ENCODE measurements at regions not wholly inside any gene's neighbourhood (a gene's known extent, or its start where the extent isn't known, plus 50 kb on each side); places are given as distances from the start of the nearest gene placed in this dataset.
"Not testable (repeated sequence)": the region's sequence is repeated elsewhere in the genome, so short reads cannot be mapped to it uniquely, and the experiment has no call there.

DNA sequence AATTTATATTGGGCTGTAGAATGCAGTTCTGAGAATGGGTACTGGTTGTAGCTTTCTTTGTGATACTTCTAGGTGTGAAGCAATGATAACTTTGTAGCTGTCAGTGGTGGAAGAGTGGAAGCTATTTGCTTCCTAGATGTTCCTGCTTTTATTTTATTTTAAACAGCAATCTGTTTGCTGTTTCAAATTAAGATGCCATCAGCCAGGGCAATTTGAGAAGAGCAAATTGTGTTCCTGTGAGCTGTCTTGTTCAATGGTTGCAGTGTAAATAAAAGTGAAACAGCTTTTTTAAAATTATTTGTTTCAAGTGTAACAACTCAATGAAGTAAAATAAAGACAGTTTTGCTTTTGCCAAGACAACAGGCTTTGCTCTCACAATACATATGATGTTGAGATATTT lies 150.8 kb upstream of the TMEM229A start:
- intact Hi-C loops (cut with DNase I), result no loop called here
- DNase-seq, result no peak
- Histone ChIP-seq H3K27me3 (no peaks in the 10 kb centered on the region), H3K9me3 (no peaks in the 10 kb centered on the region), H3K4me3 (no peak overlapping the region), H3K27ac (no peak overlapping the region), H3K36me3 (no peaks in the 10 kb centered on the region), H3K4me1 (ENCODE audit: insufficient read depth) (no peaks in the 10 kb centered on the region)
- TF ChIP-seq, protein P1, sequence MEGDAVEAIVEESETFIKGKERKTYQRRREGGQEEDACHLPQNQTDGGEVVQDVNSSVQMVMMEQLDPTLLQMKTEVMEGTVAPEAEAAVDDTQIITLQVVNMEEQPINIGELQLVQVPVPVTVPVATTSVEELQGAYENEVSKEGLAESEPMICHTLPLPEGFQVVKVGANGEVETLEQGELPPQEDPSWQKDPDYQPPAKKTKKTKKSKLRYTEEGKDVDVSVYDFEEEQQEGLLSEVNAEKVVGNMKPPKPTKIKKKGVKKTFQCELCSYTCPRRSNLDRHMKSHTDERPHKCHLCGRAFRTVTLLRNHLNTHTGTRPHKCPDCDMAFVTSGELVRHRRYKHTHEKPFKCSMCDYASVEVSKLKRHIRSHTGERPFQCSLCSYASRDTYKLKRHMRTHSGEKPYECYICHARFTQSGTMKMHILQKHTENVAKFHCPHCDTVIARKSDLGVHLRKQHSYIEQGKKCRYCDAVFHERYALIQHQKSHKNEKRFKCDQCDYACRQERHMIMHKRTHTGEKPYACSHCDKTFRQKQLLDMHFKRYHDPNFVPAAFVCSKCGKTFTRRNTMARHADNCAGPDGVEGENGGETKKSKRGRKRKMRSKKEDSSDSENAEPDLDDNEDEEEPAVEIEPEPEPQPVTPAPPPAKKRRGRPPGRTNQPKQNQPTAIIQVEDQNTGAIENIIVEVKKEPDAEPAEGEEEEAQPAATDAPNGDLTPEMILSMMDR (IDR thresholded peaks at IDR 0.05), result no peak
- TF ChIP-seq EP300 (IDR thresholded peaks at IDR 0.05) (no peak), POLR2A (IDR thresholded peaks at IDR 0.05) (no peak)

DNA sequence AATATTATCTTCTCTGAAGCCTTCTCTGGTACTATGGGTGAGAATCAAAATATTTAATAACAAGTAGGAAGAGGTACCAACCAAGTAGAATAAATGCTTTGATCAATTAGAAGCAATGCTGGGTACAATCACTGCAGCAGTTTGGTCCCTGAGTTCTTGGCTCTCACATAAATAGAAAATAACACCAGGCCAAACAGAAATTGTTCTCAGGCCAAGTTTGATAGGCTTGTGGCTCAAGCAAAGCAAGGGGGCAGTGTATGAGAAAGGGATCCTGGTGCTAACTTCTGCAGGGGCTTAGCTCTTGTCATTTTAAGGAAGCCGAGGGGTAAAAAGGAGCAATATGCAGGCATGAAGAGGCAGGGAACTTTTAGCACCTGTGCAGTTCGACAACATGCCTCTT lies 146.8 kb upstream of the TMEM229A start:
- Histone ChIP-seq H3K4me1 (ENCODE audit: insufficient read depth) (no peaks in the 10 kb centered on the region), H3K27ac (no peak overlapping the region), H3K9me3 (no peaks in the 10 kb centered on the region), H3K27me3 (no peaks in the 10 kb centered on the region), H3K4me3 (no peak overlapping the region), H3K36me3 (no peaks in the 10 kb centered on the region)
- WGBS, 3 donors, result 90 to 96% (median 96%) methylated on average over 2 of the region's 2 CpGs
- no peak for DNase-seq
- TF ChIP-seq POLR2A (IDR thresholded peaks at IDR 0.05), result no peak
- intact Hi-C loops (cut with DNase I), result no loop called here

DNA sequence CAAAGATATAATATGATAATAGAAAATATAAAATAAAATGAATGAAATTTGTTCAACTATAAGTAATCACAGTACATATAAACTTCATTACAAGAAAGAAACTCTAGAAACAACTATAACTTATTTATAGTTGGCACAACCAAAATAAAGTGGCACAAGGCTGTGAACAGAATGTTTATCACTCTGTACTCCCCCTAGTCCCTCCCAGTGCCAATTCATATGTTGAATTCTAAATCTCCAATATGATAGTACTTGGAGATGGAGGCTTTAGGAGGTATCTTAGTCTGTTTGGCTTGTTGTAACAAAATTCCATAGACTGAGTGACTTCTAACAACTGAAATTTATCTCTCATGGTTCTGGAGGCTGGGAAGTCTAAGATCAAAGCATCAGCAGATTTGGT lies 145.0 kb upstream of the TMEM229A start:
- Histone ChIP-seq H3K9me3 (no peaks in the 10 kb centered on the region), H3K4me1 (ENCODE audit: insufficient read depth) (no peaks in the 10 kb centered on the region), H3K36me3 (no peaks in the 10 kb centered on the region), H3K27me3 (no peaks in the 10 kb centered on the region), H3K27ac (no peak overlapping the region), H3K4me3 (no peak overlapping the region)
- TF ChIP-seq, protein P1 (IDR thresholded peaks at IDR 0.05), result no peak
- no peak for TF ChIP-seq POLR2A (IDR thresholded peaks at IDR 0.05)
- TF ChIP-seq EP300 (IDR thresholded peaks at IDR 0.05), result no peak
- no peak for DNase-seq
- intact Hi-C loops (cut with DNase I), result no loop called here

DNA sequence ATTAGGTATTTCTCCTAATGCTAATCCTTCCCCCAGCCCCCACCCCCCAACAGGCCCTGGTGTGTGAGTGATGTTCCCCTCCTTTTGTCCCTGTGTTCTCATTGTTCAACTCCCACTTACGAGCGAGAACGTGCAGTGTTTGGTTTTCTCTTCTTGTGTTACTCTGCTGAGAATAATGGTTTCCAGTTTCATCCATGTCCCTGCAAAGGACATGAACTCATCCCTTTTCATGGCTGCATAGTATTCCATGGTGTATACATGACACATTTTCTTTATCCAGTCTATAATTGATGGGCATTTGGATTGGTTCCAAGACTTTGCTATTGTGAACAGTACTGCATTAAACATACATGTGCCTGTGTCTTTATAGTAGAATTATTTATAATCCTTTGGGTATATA lies 138.9 kb upstream of the TMEM229A start:
- not testable (repeated sequence) for DNase-seq; H3K27me3 ChIP-seq; H3K4me1 ChIP-seq (ENCODE audit: insufficient read depth); H3K36me3 ChIP-seq; H3K9me3 ChIP-seq; H3K27ac ChIP-seq; H3K4me3 ChIP-seq
- intact Hi-C loops (cut with DNase I), result loop anchor here in 1 of 4 donors (2.0 kb wide), 1 partner anchor 29 kb away; no protein-coding TSS in a partner anchor
- 84 to 89% (median 87%) methylated on average over 3 of the region's 3 CpGs for WGBS, 3 donors

DNA sequence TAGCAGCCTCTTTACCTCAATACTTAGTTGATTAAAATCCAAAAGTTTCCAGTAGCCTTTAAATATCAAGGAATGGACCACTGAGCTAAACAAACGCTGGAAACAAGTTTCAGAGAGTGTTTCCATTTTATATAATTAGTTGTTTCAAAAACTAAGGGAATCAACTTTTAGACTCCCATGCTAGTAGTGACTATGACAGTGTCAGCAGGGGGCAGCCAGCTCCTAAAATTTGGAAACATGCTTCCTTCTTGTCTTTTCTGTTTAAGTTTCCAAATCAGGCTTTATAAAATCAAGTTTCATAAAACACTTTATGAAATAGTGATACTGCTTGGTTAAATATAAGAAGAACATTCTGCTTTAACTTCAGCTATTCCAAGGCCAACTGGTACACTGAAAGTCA lies 138.2 kb upstream of the TMEM229A start:
- intact Hi-C loops (cut with DNase I), result loop anchor here in 1 of 4 donors (2.0 kb wide), 1 partner anchor 30 kb away; no protein-coding TSS in a partner anchor
- Histone ChIP-seq H3K4me1 (ENCODE audit: insufficient read depth) (no peaks in the 10 kb centered on the region), H3K4me3 (no peak overlapping the region), H3K9me3 (no peaks in the 10 kb centered on the region), H3K36me3 (no peaks in the 10 kb centered on the region), H3K27ac (no peak overlapping the region), H3K27me3 (no peaks in the 10 kb centered on the region)
- no peak for DNase-seq
- TF ChIP-seq, protein P1 (IDR thresholded peaks at IDR 0.05), result no peak
- whole genome bisulfite sequencing, 3 donors, result 0 to 11% (median 5%) methylated on average over 1 of the region's 1 CpG

DNA sequence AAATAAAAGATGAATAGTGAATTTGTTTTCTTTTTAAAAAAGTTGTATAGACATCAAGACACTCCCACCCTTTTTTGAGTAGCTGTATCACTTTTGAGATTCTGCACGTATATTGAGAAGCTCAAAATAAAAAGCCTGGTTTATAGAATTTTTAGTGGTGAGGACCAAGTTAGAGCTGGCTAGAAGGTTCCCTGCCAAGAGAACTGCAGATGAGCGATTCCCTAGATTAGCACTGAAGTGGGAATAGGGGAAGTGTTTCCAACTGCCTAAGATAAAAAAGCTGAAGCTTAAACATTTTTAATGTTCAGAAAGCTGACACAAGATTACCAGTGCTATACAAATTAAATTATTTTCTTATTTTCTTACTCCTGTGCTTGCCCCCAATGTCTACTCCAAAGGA lies 135.7 kb upstream of the TMEM229A start:
- WGBS, 3 donors, result 14 to 32% (median 14%) methylated on average over 2 of the region's 2 CpGs
- no peak for DNase-seq
- no peak overlapping the region for H3K4me3 ChIP-seq
- no peaks in the 10 kb centered on the region for H3K27me3 ChIP-seq
- H3K9me3 ChIP-seq, result no peaks in the 10 kb centered on the region
- no peaks in the 10 kb centered on the region for H3K36me3 ChIP-seq
- TF ChIP-seq POLR2A (IDR thresholded peaks at IDR 0.05) (no peak), EP300 (IDR thresholded peaks at IDR 0.05) (no peak)
- TF ChIP-seq, protein P1 (IDR thresholded peaks at IDR 0.05), result no peak
- H3K4me1 ChIP-seq (ENCODE audit: insufficient read depth), result no peaks in the 10 kb centered on the region
- intact Hi-C loops (cut with DNase I), result no loop called here
- H3K27ac ChIP-seq, result no peak overlapping the region

All from ovary (tissue), 7 donors.